Progenitor cell of endocrine pancreas (in vitro differentiated cells): ENCODE measurements at regions not wholly inside any gene's neighbourhood (a gene's known extent, or its start where the extent isn't known, plus 50 kb on each side); places are given as distances from the start of the nearest gene placed in this dataset.

ENCODE experiments used
- DNase-seq: peaks from one replicate; pipeline ENCODE4 v3.0.0; 2021; ENCODE audit warnings: low spot score; ENCODE audit not compliant: unreplicated experiment
- H3K27ac Mint-ChIP-seq: 2 replicates; pipeline ENCODE4 v1.8.0; 2021; ENCODE audit warnings: mild to moderate bottlenecking, moderate library complexity, mixed read lengths
- H3K27me3 Mint-ChIP-seq: 2 replicates; pipeline ENCODE4 v1.8.0; 2021; ENCODE audit warnings: mixed read lengths
- H3K36me3 Mint-ChIP-seq: 2 replicates; pipeline ENCODE4 v1.8.0; 2022; ENCODE audit warnings: mixed read lengths; ENCODE audit not compliant: insufficient read depth
- H3K4me1 Mint-ChIP-seq: 2 replicates; pipeline ENCODE4 v1.8.0; 2021; ENCODE audit warnings: low read depth, mixed read lengths
- H3K4me3 Mint-ChIP-seq: 2 replicates; pipeline ENCODE4 v1.8.0; 2021; ENCODE audit warnings: low read depth, mild to moderate bottlenecking, moderate library complexity, mixed read lengths
- H3K9me3 Mint-ChIP-seq: 2 replicates; pipeline ENCODE4 v1.8.0; 2021; ENCODE audit warnings: low read depth, mixed read lengths
- CTCF ChIP-seq: fragments of 200-600 bp; sonication (generic); IDR thresholded peaks from one replicate; pipeline ENCODE4 v1.5.0; 2021; ENCODE audit warnings: antibody characterized with exemption, mild to moderate bottlenecking; ENCODE audit not compliant: unreplicated experiment

GRCh38 chr12:34190054-34190453, 167.8 kb downstream of the ALG10 start:
- Mint-ChIP-seq H3K27me3 (no peaks in the 10 kb centered on the region), H3K4me3 (no peak overlapping the region), H3K36me3 (peaks cover 1% of the 10 kb centered on the region), H3K4me1 (no peaks in the 10 kb centered on the region), H3K9me3 (peaks cover 74% of the 10 kb centered on the region), H3K27ac (no peak overlapping the region)
- no peak for DNase-seq
- no peak for TF ChIP-seq CTCF

GRCh38 chr12:34198924-34199323, 176.6 kb downstream of the ALG10 start:
- no peaks in the 10 kb centered on the region for H3K36me3 Mint-ChIP-seq
- no peak for TF ChIP-seq CTCF
- H3K4me3 Mint-ChIP-seq: no peak overlapping the region
- H3K27ac Mint-ChIP-seq: no peak overlapping the region
- DNase-seq: no peak
- peaks cover 67% of the 10 kb centered on the region for H3K9me3 Mint-ChIP-seq
- H3K4me1 Mint-ChIP-seq: no peaks in the 10 kb centered on the region
- H3K27me3 Mint-ChIP-seq: no peaks in the 10 kb centered on the region

- no peak for DNase-seq
- peaks cover 59% of the 10 kb centered on the region for H3K9me3 Mint-ChIP-seq
- no peak overlapping the region for H3K4me3 Mint-ChIP-seq
- H3K36me3 Mint-ChIP-seq: peaks cover 10% of the 10 kb centered on the region
- TF ChIP-seq CTCF: no peak
- H3K27me3 Mint-ChIP-seq: no peaks in the 10 kb centered on the region
- H3K27ac Mint-ChIP-seq: no peak overlapping the region
- H3K4me1 Mint-ChIP-seq: no peaks in the 10 kb centered on the region
Observed at GRCh38 chr12:34203866-34204620, 181.7 kb downstream of the ALG10 start.

- Mint-ChIP-seq H3K27ac (no peak overlapping the region), H3K36me3 (peaks cover 10% of the 10 kb centered on the region), H3K9me3 (peaks cover 55% of the 10 kb centered on the region), H3K27me3 (no peaks in the 10 kb centered on the region), H3K4me1 (no peaks in the 10 kb centered on the region), H3K4me3 (no peak overlapping the region)
- TF ChIP-seq CTCF: no peak
- no peak for DNase-seq
Observed at GRCh38 chr12:34204830-34205285, 182.6 kb downstream of the ALG10 start.

- Mint-ChIP-seq H3K27me3 (no peaks in the 10 kb centered on the region), H3K4me3 (no peak overlapping the region), H3K36me3 (peaks cover 14% of the 10 kb centered on the region), H3K9me3 (peaks cover 56% of the 10 kb centered on the region), H3K27ac (no peak overlapping the region), H3K4me1 (no peaks in the 10 kb centered on the region)
- no peak for DNase-seq
- TF ChIP-seq CTCF: no peak
Observed at GRCh38 chr12:34205401-34205800, 183.1 kb downstream of the ALG10 start.
